Thoracic aorta (tissue), 2 donors: ENCODE measurements at regions not wholly inside any gene's neighbourhood (a gene's known extent, or its start where the extent isn't known, plus 50 kb on each side); places are given as distances from the start of the nearest gene placed in this dataset.
A peak's percentile ranks its signal among the peaks of the same experiment; 100 is the strongest.

ENCODE experiments used
- ATAC-seq: fragments of 150-250 bp; one replicate; pipeline ENCODE4 v1.8.0; 2017; ENCODE audit warnings: low read depth; ENCODE audit not compliant: insufficient number of reproducible peaks, low FRiP score
- DNase-seq: peaks from one replicate; pipeline ENCODE4 v3.0.0-alpha.2; 2020; ENCODE audit warnings: low spot score
- H3K27ac ChIP-seq, 2 donors: fragments of 200-600 bp; sonication (generic); 1 replicate in 1 of 2; 2 replicates in 1 of 2; pipeline ENCODE4 v1.5.1; 2016; ENCODE audit warnings: mild to moderate bottlenecking in 2 of 2, moderate library complexity in 2 of 2
- H3K27me3 ChIP-seq: fragments of 200-600 bp; sonication (generic); replicated peaks from 2 replicates; pipeline ENCODE4 v1.6.0; 2016; ENCODE audit warnings: mild to moderate bottlenecking; ENCODE audit not compliant: insufficient read depth
- H3K36me3 ChIP-seq: fragments of 200-600 bp; sonication (generic); one replicate; pipeline ENCODE4 v1.5.1; 2016
- H3K4me1 ChIP-seq, 2 donors: fragments of 200-600 bp; sonication (generic); 1 replicate in 1 of 2; 2 replicates in 1 of 2; pipeline versions ENCODE4 v1.5.1 to v1.6.0; 2016; ENCODE audit warnings: low read depth in 2 of 2, mild to moderate bottlenecking in 1 of 2; ENCODE audit not compliant: control insufficient read depth in 1 of 2
- H3K4me3 ChIP-seq: fragments of 200-600 bp; sonication (generic); 2 replicates; pipeline ENCODE4 v1.5.1; 2016; ENCODE audit warnings: mild to moderate bottlenecking
- H3K9me3 ChIP-seq: fragments of 200-600 bp; sonication (generic); 2 replicates; pipeline ENCODE4 v1.5.1; 2016
- TF ChIP-seq, protein P1 (sequence below): fragments of 200-600 bp; sonication (generic); IDR thresholded peaks from one replicate; pipeline ENCODE4 v1.5.1; 2019; ENCODE audit warnings: antibody characterized with exemption

DNA sequence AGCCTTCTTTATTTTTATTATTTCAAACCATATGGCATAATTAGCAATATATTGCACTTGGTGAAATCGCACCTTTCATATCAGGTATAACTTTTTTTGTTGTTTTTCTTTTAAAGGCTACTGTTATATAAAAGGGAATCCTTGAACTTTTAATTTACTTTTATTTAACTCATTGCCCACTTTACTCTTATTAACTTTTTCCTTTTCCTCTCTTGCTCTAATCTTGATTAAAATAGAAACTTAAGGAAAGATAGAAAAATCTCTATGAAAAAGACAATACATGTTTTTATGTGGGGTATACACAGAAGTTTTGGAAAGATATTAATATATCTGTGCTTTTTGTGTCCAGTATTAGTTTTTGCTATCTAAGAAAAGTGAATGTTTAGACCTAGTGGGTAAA is 805.8 kb downstream of the USP25 start:
- Histone ChIP-seq H3K4me1 (peaks cover 7 to 37% of the 10 kb centered on the region in 2 donors), H3K27me3 (no peaks in the 10 kb centered on the region), H3K9me3 (no peaks in the 10 kb centered on the region), H3K4me3 (peak overlapping the region; percentile 77), H3K27ac (peak overlapping the region; percentile 20 to 68), H3K36me3 (no peaks in the 10 kb centered on the region)
- TF ChIP-seq, protein P1, sequence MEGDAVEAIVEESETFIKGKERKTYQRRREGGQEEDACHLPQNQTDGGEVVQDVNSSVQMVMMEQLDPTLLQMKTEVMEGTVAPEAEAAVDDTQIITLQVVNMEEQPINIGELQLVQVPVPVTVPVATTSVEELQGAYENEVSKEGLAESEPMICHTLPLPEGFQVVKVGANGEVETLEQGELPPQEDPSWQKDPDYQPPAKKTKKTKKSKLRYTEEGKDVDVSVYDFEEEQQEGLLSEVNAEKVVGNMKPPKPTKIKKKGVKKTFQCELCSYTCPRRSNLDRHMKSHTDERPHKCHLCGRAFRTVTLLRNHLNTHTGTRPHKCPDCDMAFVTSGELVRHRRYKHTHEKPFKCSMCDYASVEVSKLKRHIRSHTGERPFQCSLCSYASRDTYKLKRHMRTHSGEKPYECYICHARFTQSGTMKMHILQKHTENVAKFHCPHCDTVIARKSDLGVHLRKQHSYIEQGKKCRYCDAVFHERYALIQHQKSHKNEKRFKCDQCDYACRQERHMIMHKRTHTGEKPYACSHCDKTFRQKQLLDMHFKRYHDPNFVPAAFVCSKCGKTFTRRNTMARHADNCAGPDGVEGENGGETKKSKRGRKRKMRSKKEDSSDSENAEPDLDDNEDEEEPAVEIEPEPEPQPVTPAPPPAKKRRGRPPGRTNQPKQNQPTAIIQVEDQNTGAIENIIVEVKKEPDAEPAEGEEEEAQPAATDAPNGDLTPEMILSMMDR: no peak
- ATAC-seq (no peak), DNase-seq (no peak)

DNA sequence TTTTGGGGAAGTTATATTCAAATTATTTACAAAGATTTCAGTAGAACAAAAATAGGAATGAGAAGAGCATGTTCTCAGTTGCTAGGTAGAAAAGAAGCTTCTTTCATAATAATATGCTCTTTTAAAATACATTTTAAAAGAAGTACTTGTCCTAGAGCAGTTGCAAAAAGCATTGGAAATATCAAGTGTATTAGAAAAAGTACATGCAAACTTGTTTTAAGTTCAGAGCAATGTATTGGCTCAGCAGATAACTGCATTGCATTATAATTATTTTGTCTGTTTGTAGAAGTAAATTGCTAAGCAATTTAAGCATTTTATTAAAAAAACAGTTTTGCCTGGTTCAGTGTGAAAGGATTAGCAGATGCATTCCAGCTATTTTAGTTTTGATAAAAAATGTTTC is 806.4 kb downstream of the USP25 start:
- no peaks in the 10 kb centered on the region for H3K9me3 ChIP-seq
- peak overlapping the region in 1 of 2 donors; percentile 20 for H3K27ac ChIP-seq

DNA sequence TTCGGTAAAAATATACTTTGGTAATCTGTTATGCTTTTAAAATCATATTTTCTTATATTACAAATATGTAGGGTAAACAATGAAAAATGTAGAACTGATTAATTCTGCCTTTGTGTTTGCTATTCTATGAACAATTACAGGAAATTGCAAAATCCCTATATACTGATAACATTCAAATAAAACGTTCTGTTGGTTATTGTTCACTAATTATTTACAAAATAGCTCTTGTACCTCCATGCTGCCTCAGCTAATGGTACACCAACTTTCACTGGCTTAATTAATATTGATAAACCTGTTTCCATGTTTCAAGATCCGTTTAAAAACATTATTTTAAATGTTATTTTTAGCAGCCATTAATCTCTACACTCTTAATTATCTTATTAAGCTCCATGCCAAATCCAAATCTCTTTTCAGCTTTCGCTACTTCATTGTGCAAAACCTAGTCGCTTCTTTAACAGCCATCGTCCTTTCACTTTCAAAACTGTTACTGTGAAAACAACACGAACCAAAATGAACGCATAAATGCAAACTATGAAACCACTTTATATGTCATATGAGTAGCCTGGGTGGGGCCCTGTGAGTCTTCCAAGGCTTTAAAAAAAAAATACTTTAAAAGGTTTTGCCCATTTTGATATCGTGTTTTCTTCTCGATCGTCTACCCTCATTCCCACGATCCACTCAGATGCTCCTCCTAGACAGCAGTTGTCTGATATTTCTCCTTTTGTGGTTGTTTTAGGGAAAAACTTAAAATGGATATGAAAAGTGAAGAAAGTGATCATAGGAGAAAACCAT is 807.1 kb downstream of the USP25 start:
- Histone ChIP-seq H3K4me3 (peak overlapping the region; percentile 77), H3K27me3 (no peaks in the 10 kb centered on the region), H3K36me3 (no peaks in the 10 kb centered on the region), H3K27ac (peak overlapping the region; percentile 20 to 38), H3K9me3 (no peaks in the 10 kb centered on the region), H3K4me1 (peaks cover 7 to 37% of the 10 kb centered on the region in 2 donors)
- no peak for ATAC-seq
- no peak for DNase-seq
- TF ChIP-seq, protein P1: no peak

More for the DNA sequence above, 806.4 kb downstream of the USP25 start:
- H3K4me3 ChIP-seq: peak overlapping the region; percentile 77
- ATAC-seq: no peak
- H3K36me3 ChIP-seq: no peaks in the 10 kb centered on the region
- H3K27me3 ChIP-seq: no peaks in the 10 kb centered on the region
- DNase-seq: no peak
- TF ChIP-seq, protein P1: no peak
- H3K4me1 ChIP-seq: peaks cover 7 to 37% of the 10 kb centered on the region in 2 donors

DNA sequence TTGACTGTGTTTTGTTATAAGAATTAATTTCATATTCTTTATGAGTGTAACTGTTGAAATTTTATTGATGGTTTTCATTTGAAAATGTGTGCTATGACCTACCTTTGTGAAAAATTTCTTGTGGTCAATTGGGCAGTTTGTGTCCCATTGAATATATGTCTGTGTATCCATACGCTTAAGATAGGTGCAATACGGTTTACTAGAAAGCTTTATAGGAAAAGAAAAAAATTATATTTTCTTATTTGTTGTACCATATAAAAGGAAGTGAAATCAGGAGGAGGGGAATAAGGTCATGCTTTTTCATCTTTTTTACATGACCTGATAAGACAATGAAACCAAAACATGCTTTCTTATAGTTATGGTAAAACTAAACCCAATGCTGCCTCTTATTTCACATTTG is 807.7 kb downstream of the USP25 start:
- peak overlapping the region; percentile 77 for H3K4me3 ChIP-seq
- no peaks in the 10 kb centered on the region for H3K36me3 ChIP-seq
- TF ChIP-seq, protein P1: no peak
- peaks cover 7 to 37% of the 10 kb centered on the region in 2 donors for H3K4me1 ChIP-seq
- ATAC-seq (no peak), DNase-seq (no peak)
- no peaks in the 10 kb centered on the region for H3K9me3 ChIP-seq
- no peak overlapping the region for H3K27ac ChIP-seq
- no peaks in the 10 kb centered on the region for H3K27me3 ChIP-seq

DNA sequence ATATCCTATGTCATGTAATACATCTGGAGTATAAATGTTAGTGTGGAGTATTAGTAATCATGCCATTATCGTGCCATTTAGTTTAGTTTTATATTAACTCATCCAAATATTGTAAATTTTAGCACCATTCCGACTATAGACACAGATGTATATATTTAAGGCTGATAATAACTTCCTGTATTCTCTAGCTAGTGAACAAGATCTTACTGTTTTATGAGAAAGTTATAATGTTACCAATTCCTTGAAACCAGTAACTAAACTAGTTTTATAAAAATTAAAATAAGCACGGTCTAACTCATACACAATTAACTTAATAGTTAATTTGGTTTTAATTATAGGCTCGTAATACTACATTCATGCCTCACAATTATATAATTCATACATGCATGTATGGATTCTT is 808.6 kb downstream of the USP25 start:
- DNase-seq (no peak), ATAC-seq (no peak)
- H3K27me3 ChIP-seq: no peaks in the 10 kb centered on the region
- no peak overlapping the region for H3K27ac ChIP-seq
- TF ChIP-seq, protein P1: no peak
- no peaks in the 10 kb centered on the region for H3K9me3 ChIP-seq
- peaks cover 7 to 28% of the 10 kb centered on the region in 2 donors for H3K4me1 ChIP-seq
- H3K36me3 ChIP-seq: no peaks in the 10 kb centered on the region
- no peak overlapping the region for H3K4me3 ChIP-seq
